ENCODE measurements at regions not wholly inside any gene's neighbourhood (a gene's known extent, or its start where the extent isn't known, plus 50 kb on each side); places are given as distances from the start of the nearest gene placed in this dataset.

- Histone ChIP-seq H3K4me3 (ENCODE audit: low read depth in 1 of 2, low read length in 2 of 2) (no peak overlapping the region), H3K27ac (ENCODE audit: low read length) (no peak overlapping the region), H3K9me3 (ENCODE audit: insufficient read depth, low read length, severe bottlenecking) (no peaks in the 10 kb centered on the region), H3K27me3 (ENCODE audit: insufficient read depth, low read length, poor library complexity) (peaks cover 3% of the 10 kb centered on the region), H3K36me3 (ENCODE audit: insufficient read depth, low read length) (no peaks in the 10 kb centered on the region), H2AFZ (ENCODE audit: low read depth, low read length) (no peak overlapping the region), H4K20me1 (ENCODE audit: insufficient read depth, low read length) (no peaks in the 10 kb centered on the region), H3K4me2 (ENCODE audit: insufficient read depth, low read length) (no peak overlapping the region), H3K4me1 (ENCODE audit: insufficient read depth, low read length) (no peaks in the 10 kb centered on the region), H3K9ac (ENCODE audit: low read depth, low read length) (no peak overlapping the region), H3K79me2 (ENCODE audit: insufficient read depth, low read length) (no peaks in the 10 kb centered on the region)
- DNase-seq (no peak), ATAC-seq (ENCODE audit: insufficient read depth, low read depth) (no peak)
- TF ChIP-seq EZH2 (IDR thresholded peaks at IDR 0.05; ENCODE audit: borderline replicate concordance, low read depth, low read length, severe bottlenecking) (no peak), CTCF (IDR thresholded peaks at IDR 0.05; ENCODE audit: borderline replicate concordance, extremely low read depth, low read length, poor library complexity, severe bottlenecking) (no peak)
Observed at GRCh38 chr12:58086930-58087329, 145.6 kb downstream of the ATP23 start.

- Histone ChIP-seq H3K4me3 (ENCODE audit: low read depth in 1 of 2, low read length in 2 of 2) (no peak overlapping the region), H3K9me3 (ENCODE audit: insufficient read depth, low read length, severe bottlenecking) (no peaks in the 10 kb centered on the region), H3K9ac (ENCODE audit: low read depth, low read length) (no peak overlapping the region), H3K36me3 (ENCODE audit: insufficient read depth, low read length) (no peaks in the 10 kb centered on the region), H3K27ac (ENCODE audit: low read length) (no peak overlapping the region), H4K20me1 (ENCODE audit: insufficient read depth, low read length) (no peaks in the 10 kb centered on the region), H3K4me2 (ENCODE audit: insufficient read depth, low read length) (no peak overlapping the region), H3K27me3 (ENCODE audit: insufficient read depth, low read length, poor library complexity) (peaks cover 8% of the 10 kb centered on the region), H3K79me2 (ENCODE audit: insufficient read depth, low read length) (no peaks in the 10 kb centered on the region), H3K4me1 (ENCODE audit: insufficient read depth, low read length) (no peaks in the 10 kb centered on the region), H2AFZ (ENCODE audit: low read depth, low read length) (no peak overlapping the region)
- no peak for TF ChIP-seq CTCF (IDR thresholded peaks at IDR 0.05; ENCODE audit: borderline replicate concordance, extremely low read depth, low read length, poor library complexity, severe bottlenecking)
- TF ChIP-seq EZH2 (IDR thresholded peaks at IDR 0.05; ENCODE audit: borderline replicate concordance, low read depth, low read length, severe bottlenecking), result no peak
- DNase-seq (no peak), ATAC-seq (ENCODE audit: insufficient read depth, low read depth) (no peak)
Observed at GRCh38 chr12:58087423-58088127, 146.2 kb downstream of the ATP23 start.

- DNase-seq (no peak), ATAC-seq (ENCODE audit: insufficient read depth, low read depth) (no peak)
- Histone ChIP-seq H2AFZ (ENCODE audit: low read depth, low read length) (no peak overlapping the region), H3K4me2 (ENCODE audit: insufficient read depth, low read length) (no peak overlapping the region), H3K27me3 (ENCODE audit: insufficient read depth, low read length, poor library complexity) (peaks cover 8% of the 10 kb centered on the region), H3K9ac (ENCODE audit: low read depth, low read length) (no peak overlapping the region), H3K9me3 (ENCODE audit: insufficient read depth, low read length, severe bottlenecking) (no peaks in the 10 kb centered on the region), H3K4me1 (ENCODE audit: insufficient read depth, low read length) (no peaks in the 10 kb centered on the region), H4K20me1 (ENCODE audit: insufficient read depth, low read length) (no peaks in the 10 kb centered on the region), H3K36me3 (ENCODE audit: insufficient read depth, low read length) (no peaks in the 10 kb centered on the region), H3K27ac (ENCODE audit: low read length) (no peak overlapping the region), H3K79me2 (ENCODE audit: insufficient read depth, low read length) (no peaks in the 10 kb centered on the region), H3K4me3 (ENCODE audit: low read depth in 1 of 2, low read length in 2 of 2) (no peak overlapping the region)
- TF ChIP-seq CTCF (IDR thresholded peaks at IDR 0.05; ENCODE audit: borderline replicate concordance, extremely low read depth, low read length, poor library complexity, severe bottlenecking) (no peak), EZH2 (IDR thresholded peaks at IDR 0.05; ENCODE audit: borderline replicate concordance, low read depth, low read length, severe bottlenecking) (no peak)
Observed at GRCh38 chr12:58089588-58089987, 148.2 kb downstream of the ATP23 start.
